H4 (cell line): ENCODE measurements at regions not wholly inside any gene's neighbourhood (a gene's known extent, or its start where the extent isn't known, plus 50 kb on each side); places are given as distances from the start of the nearest gene placed in this dataset.
"Not testable (repeated sequence)": the region's sequence is repeated elsewhere in the genome, so short reads cannot be mapped to it uniquely, and the experiment has no call there.

Experiments
- DNase-seq: peaks from one replicate; pipeline ENCODE4 v3.0.0-alpha.2; 2015; ENCODE audit warnings: low spot score

DNA sequence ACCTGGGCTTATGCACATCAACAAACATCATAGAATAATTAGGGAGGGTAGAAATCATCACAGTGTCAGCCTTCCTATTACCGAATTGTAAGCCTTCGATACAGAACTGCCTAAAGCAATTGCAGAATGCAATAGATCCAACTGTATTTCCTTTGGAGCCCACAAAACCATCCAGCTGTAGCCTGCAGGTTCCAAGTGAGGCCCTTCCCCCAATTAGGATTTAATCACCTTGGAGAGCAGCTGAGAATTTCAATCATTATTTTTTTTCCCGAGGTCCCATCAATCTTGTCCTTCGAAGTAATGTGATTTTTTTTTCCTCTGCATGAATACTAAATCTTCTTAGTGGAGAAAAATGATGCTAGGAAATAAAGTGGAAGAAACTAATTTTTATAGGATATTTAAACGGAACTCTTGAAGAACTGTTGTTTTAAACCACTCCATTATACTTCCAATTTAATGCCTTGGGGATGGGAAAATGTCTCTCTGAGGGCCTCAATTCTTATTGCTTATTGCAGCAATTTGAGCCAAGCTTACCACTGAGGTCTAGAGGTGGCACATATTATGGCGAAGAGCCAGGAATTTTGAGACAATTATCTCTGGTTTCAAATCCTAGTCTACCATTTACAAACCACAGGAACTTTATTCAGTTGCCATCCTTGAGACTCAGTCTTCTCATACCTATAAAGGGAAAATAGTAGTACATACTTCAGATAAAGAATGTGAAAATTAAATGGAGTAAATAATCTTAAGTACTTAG lies 953.4 kb upstream of the IGFBP7 start:
- no peak for DNase-seq

DNA sequence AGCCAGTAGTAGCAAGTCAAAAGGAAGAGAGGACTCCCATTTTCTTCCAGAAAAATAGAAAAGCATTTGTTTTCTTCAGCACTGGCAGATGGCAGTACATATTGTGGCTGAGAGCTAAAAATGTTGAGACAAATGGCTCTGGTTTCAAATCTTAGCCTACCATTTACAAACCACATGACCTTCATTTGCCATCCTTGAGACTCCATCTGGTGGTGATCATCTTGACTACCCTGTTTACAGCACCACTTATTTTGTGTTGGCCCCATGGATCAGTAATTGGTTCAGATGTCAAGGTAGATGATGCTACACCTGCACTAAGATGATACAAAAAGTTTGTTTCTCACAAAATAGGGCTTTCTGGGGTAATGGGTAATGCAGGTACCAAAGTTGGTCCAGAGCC lies 951.8 kb upstream of the IGFBP7 start:
- DNase-seq, result no peak

DNA sequence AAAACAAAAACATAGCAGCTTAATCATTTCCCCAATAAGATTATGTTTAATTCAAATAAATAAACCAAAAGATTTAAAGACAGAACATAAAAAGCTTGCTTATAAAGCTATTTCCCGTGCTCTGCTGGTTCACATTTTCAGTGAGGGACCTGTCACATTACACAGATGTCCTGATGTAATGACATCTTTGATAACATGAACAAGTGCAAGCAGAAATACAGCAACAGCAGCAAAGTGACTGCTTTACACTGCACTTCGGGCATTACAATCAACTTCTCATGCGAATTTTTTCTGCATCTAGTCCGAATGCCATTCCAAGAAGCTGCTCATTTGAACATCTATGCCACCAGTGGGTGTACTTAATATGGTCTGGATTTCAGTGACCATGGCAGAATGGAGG lies 940.3 kb upstream of the IGFBP7 start:
- DNase-seq, result no peak

DNA sequence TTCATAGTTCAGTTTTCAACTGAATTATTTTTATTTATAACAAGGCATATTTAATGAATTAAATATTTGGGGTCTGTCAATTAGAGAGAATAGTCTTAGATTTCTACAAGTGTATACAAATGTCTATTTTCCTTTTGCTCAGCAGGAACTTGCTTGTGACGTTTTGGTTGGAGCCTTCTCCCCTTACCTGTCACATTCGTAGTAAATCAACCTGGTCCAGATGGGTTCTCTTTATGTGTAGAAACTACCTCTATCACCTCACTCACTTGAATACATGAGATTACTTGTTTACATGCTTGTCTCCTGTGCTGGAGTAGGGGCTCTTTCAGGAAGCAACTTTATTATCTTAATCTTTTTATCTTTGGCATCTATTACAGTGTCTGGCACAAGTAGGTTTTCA lies 938.3 kb upstream of the IGFBP7 start:
- no peak for DNase-seq

DNA sequence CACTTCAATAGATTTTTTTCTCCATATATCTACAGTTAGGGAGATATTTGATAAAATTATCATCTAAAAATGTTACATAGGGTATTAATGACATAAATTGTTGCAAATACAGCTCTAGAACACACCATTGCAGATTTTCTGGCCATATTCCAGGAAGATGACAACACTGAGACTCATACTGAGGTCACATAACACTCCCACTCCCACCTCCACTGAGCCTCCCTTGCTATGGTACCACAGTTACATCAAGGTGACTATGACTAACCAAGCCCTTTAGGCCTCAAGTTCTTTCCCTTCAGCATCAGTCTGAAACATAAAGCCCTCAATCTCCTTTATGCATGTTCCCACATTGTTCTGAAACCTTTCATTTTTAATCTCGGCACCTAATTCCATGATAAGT lies 932.0 kb upstream of the IGFBP7 start:
- no peak for DNase-seq

DNA sequence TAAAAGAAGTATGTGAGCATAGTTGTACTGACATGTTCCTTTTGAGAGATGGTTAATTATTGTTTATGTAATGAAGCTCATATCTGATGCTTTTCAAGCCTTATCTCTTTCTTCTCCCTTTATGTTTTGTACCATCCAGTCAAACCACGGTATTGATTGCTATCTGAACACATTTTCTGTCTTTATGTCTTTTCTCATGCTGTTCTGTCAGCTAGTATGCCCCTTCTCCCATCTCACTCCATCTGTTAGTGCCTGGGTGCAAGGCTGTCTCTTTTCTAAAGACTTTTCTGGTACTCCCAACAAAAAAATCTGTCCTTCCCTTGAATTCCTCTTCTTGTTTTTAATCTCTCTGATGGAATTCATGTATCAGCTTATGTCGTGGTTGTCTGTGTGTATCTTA lies 883.8 kb upstream of the IGFBP7 start:
- DNase-seq, result no peak

DNA sequence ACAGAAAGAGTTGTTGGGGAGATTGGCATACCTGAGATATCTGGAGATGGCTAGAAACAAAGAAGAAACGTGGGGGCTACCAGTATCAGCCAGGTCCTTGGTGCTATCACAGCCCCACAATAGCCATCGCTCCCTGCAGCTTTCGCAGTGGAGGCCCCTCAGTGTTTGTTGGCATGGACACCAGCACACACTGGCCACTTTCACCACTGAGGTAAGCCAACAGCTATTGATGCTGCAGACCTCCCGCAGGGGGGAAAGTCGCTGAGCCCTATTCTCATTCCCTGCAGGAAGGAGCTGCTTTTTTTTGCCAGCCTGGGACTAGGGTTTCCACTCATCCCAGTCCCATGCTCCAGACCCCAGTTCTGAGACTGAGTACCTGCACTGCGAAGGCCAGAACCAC lies 879.2 kb upstream of the IGFBP7 start:
- DNase-seq, result no peak

DNA sequence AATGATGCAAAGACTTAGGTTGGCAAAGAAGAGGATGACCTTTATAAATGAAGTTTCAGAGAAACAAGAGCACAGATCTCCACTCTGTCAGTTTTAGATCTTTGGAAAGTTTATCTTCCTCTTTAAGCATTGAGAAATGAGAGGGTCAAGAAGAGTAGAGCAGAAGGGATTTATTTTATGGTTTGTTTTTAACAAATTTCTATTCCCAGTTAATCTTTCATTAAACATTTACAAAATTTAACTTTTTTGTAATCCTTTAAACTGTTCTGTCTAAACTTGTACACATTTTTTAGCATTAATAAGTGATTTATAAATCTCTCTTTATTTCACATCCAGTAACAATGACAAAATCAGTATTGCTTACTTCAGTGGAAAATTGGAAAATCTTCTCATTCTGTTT lies 875.0 kb upstream of the IGFBP7 start:
- no peak for DNase-seq

DNA sequence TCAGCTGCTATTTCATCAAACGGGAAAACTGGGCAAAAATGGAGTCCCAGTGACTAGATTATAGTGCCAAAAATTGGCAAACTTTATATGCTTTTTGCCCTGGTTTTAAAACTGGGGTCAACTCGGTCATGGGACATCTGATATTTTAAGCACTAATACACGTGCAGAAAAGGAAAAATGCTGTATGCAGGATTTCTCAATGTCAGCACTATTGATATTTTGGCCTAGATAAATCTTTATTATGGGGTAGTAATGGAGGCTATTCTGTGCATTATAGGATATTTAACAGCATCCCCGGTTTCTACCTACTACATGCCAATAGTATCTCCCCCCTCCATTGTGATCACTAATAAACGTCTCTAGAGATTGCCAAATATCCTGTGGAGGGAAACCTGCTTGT lies 870.9 kb upstream of the IGFBP7 start:
- no peak for DNase-seq

DNA sequence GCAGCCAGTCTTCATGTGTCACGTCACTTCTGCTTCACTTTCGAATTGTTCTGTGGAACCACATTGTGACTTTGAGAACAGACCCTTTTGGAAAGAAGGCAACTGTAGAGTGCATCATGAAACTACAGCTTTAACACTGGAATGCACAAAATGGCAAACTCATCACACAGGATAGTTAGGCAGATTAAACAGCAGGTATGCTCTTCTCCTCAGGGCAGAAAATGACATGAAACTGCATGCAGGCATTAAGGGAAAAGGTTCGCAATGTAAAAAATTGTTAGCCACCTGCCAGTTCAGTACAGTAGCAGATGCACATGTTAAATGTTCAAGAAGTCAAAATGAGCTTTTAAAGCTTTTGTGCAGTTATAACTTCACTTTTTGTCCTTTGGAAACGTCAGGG lies 864.6 kb upstream of the IGFBP7 start:
- DNase-seq, result no peak

DNA sequence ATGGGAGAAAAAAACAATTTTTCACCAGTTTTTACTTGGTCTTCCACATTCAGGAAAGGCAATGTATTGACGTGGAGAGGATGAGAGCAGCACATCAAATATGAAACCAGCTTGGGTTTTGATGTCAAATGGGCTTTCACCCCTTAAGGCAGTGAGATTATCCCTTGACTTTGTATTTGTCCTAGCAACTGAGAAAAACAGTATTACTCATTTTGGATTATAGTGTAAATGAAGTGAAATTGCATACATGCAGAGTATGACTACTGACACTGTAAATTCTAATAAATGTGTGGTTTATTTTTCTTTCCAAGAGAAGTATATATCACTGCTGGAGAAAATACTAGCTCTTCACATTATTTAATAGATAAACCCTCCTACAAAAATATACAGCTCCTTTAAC lies 863.6 kb upstream of the IGFBP7 start:
- DNase-seq, result no peak

DNA sequence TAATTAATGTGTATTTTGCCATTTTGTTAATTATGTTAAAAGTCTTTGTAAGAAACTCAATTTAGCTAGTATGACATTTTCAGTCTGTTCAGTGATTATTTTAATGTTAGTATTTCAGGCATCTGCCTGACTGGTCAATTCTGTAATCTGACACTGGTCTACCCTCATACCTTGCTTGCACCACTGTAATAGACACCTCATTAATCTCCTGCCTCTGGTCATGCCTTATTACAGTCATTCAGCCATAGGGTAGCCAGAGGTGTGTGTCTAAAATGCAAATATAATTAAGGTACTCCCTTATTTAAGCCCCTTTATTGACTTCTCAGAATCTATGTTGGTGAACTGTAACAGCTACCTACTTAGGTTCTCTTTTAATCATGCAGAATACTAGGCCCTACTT lies 861.1 kb upstream of the IGFBP7 start:
- DNase-seq, result no peak

DNA sequence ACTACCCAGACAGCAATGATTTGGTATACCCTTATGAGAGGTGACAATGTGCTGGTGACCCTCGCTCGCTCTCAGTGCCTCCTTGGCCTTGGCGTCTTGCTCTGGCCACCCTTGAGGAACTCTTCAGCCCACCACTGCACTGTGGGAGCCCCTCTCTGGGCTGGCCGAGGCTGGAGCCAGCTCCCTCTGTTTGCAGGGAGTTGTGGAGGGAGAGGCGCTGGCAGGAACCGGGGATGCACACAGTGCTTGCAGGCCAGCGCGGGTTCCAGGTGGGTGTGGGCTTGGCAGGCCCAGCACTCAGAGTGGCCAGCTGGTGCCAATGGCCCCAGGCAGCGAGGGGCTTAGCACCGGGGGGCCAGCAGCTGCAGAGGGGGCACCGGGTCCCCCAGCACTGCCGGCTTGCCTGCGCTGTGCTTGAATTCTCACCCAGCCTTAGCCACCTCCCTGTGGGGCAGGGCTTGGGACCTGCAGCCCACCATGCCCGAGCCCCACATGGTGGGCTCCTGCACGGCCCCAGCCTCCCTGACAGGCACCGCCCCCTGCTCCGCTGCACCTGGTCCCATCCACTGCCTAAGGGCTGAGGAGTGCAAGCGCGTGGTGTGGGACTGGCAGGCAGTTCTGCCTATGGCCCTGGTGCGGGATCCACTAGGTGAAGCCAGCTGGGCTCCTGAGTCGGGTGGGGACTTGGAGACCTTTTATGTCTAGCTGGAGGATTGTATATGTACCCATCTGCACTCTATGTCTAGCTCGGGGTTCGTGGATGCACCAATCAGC lies 857.0 kb upstream of the IGFBP7 start:
- DNase-seq, result no peak

DNA sequence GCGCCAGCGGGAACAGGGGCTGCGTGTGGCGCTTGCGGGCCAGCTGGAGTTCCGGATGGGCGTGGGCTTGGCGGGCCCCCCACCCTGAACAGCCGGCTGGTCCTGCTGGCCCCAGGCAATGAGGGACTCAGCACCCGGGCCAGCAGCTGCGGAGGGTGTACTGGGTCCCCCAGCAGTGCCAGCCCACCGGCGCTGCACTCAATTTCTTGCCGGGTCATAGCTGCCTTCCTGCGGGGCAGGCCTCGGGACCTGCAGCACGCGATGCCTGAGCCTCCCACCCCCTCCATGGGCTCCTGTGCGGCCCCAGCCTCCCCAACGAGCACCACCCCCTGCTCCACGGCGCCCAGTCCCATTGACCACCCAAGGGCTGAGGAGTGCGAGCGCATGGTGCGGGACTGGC lies 855.2 kb upstream of the IGFBP7 start:
- DNase-seq, result not testable (repeated sequence)

DNA sequence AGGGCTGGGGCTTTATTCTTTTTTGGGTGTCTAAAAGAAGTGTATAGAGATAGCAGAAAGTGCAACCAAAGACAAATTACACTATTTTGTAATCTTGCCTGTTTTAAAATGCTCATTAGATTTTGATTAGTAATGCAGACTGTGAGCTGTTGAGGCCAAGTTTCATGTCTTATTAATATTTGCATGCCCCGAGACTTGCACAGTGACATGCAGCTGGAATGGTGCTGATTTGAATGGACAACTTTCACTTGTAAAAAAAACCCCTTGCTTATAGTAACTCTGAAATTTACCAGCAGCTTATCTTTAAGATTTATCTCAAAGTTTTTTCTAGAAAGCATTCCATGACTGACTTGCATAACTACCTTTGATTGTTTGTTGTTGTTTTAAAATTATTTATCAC lies 835.1 kb upstream of the IGFBP7 start:
- no peak for DNase-seq

DNA sequence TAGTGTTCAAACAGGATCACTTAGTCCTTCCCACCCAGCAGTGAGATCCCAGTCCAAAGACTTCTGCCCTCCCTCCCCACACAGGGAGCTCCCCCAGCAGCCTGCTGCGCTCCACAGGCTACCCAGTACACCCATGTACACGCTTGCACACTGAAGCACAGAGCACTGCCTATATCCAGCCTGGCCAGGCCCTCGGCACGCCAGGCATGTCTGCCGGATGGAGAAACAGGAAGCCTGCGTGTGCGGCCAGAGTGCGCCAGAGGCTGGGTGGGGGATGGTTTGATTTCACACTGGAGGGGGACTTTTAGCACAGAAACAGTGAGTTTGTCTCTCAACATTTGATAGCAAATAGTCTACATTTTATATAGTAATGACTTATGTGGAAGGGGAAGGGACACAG lies 833.5 kb upstream of the IGFBP7 start:
- no peak for DNase-seq

DNA sequence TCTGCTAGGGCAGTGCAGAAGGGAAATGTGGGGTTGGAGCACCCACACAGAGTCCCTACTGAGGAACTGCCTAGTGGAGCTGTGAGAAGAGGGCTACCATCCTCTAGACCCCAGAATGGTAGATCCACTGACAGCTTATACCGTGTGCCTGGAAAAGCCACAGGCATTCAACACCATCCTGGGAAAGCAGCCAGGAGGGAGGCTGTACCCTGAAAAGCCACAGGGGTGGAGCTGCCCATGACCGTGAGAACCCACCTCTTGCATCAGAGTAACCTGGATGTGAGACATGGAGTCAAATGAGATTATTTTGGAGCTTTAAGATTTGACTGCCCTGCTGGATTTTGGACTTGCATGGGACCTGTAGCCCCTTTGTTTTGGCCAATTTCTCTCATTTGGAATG lies 827.1 kb upstream of the IGFBP7 start:
- DNase-seq, result not testable (repeated sequence)

DNA sequence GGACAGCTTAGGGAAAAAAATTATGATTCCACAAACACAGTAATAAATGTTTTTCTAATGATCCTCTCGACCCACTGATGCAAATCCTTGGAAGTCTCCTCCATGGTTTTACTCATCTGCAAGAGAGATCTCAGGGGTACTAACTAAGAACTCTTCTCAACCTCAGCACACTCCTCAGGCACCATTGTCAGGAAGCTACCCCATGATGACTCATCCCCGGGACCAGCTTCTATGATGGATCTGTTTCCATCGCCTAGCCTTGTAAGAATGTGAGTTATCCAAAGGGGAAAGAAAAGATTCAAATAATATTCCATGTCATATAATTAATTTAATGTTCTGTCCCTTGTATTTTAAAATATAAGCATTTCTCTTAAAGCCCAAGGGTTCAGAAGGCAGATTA lies 816.1 kb upstream of the IGFBP7 start:
- DNase-seq, result no peak

DNA sequence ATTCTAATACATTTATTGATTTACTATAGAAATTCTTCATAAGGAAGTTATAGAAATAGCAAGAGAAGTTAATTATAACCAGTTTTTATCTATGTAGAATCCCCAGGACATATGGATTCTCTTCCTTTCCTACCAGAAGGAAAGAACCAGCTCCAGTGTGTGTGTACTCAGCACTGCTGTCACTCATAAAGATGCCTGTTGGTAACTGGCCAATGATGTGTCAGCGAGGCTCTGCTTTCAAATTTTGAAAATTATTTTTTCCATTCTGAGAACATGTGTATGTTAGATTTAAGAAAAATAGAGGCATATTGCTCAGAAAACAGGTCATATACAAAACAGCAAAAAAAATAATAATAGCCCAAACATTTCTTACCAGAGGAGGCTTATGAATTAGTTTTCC lies 814.8 kb upstream of the IGFBP7 start:
- DNase-seq, result no peak

DNA sequence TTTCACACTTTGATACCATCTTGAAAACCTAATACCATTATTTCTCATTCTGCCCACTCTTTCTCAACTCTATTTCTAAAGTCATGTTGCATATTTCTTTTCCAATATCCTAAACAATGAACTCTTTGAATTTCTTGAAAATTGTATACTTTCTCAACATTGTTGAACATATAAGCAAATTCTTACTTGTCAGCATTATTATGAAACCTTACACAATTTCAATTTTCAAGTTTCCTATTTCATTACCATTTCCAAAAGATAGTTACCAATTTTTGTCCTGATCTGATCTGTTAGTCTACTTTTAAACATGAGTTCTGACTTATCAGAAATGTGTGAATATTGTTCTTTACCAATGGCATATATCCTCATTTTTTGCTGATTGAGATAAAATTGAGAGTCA lies 806.3 kb upstream of the IGFBP7 start:
- DNase-seq, result no peak

DNA sequence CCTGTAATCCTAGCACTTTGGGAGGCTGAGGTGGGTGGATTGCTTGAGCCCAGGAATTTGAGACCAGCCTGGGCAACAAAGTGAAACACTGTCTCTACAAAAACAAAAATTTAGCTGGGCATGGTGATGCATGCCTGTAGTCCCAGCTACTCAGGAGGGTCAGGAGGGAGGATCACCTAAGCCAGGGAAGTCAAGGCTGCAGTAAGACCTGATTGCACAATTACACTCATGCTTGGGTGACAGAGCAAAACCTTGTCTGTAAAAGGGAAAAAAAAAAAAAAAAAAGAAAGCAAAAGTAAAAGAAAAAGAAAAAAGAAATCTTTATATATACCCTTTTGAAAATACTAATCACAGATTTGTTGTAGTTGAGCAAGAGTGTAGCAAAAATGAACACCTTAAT lies 801.0 kb upstream of the IGFBP7 start:
- no peak for DNase-seq

DNA sequence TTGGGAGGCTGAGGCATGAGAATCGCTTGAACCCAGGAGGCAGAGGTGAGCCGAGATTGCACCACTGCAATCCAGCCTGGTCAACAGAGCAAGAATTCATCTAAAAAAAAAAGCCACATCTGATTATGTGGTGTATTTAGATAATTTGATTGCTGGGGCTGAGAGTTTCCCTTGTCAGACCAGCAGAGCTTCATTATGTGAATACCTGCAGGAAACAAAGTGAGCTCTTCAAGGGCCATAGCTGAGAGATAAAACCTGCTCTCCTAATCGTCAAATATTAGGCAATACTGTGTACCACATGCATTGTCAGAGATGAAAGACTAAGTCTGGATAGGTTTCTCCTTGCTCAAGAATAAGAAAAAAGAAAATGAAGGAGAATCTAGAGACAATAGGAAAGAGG lies 800.0 kb upstream of the IGFBP7 start:
- DNase-seq, result no peak

DNA sequence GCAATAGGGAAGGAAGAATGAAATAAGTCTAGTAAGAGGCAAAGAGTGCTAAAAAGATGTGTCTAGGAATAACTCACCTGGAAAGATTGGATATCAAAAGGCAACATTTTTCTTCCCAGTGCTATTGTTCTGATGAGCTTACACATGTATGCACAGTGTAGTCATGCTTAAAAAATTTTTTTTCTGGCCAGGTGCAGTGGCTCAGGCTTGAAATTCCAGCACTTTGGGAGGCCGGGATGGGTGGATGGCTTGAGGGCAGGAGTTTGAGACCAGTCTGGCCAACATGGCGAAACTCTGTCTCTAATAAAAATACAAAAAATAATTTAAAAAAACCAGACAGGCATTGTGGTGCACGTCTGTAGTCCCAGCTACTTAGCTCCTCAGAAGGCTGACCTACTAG lies 795.8 kb upstream of the IGFBP7 start:
- no peak for DNase-seq

DNA sequence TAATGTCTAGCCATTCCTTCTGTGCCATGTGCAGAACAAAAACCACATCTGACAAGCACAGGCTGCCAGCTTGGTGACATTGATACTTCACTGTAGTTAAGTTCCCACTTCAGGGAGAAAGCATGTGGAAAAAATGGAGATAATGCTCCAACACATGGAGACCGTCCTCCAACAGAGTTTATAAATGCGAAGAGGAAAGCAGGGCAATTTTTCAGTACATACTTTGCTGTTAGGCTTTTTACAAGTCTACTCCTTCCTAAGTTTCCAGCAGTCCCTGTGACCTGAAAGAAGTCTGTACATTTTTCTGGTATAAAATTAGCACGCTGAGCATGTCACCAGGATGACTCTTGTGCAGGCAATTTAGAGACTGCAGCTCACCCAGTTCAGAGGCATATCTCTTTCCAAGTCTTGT lies 766.9 kb upstream of the IGFBP7 start:
- no peak for DNase-seq
